GM10266 (cell line): ENCODE measurements at regions not wholly inside any gene's neighbourhood (a gene's known extent, or its start where the extent isn't known, plus 50 kb on each side); places are given as distances from the start of the nearest gene placed in this dataset.

Experiments used
- DNase-seq: peaks from one replicate; pipeline ENCODE4 v3.0.0; 2012; ENCODE audit errors: extremely low spot score
- TF ChIP-seq, protein P1 (sequence below): IDR thresholded peaks from 2 replicates; pipeline ENCODE4 v1.5.1; 2012; ENCODE audit warnings: mild to moderate bottlenecking, low read depth; ENCODE audit not compliant: control insufficient read depth, insufficient read depth; ENCODE audit errors: missing control alignments

DNA sequence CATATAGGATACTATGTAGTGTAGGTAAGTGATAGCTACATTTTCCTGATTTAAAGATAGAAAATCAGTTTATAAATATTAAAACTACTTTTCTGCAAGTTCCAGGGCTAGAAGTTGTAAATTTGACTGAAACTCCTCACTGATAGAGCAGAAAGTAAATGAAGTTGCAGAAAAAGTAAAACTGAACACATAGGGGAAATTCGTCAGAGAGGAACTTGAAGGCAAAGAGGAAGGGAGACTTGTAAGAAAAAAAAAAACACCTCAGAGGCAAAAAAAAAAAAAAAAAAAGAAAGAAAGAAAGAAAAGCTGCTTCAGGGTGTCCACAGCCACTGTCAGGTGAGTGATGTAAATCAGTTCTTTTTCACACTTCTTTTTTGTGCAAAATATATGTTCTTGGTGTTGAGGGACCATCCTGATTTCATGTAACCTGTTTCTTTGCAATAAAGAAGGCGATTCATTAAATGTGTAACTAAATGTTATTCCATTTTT is 336.2 kb upstream of the ZNF462 start:
- TF ChIP-seq, protein P1, sequence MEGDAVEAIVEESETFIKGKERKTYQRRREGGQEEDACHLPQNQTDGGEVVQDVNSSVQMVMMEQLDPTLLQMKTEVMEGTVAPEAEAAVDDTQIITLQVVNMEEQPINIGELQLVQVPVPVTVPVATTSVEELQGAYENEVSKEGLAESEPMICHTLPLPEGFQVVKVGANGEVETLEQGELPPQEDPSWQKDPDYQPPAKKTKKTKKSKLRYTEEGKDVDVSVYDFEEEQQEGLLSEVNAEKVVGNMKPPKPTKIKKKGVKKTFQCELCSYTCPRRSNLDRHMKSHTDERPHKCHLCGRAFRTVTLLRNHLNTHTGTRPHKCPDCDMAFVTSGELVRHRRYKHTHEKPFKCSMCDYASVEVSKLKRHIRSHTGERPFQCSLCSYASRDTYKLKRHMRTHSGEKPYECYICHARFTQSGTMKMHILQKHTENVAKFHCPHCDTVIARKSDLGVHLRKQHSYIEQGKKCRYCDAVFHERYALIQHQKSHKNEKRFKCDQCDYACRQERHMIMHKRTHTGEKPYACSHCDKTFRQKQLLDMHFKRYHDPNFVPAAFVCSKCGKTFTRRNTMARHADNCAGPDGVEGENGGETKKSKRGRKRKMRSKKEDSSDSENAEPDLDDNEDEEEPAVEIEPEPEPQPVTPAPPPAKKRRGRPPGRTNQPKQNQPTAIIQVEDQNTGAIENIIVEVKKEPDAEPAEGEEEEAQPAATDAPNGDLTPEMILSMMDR = no peak
- DNase-seq = no peak

DNA sequence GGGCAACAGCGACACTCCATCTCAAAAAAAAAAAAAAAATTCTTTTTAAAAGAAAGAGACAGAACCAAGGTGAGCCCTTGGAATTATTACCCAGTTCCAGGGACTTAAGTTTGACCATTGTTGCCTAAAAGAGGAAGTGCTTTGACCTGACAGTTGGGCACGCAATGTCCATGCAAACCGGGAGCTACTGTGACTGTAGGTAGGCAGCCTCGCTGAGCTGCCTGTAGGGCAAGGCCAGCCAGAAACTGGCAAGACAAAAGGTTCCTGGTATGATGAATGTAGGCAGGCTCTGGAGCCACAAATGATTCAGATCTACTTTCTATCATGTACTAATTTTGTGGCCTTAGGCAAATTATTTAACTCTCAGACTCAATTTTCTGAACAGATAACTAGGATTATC is 334.8 kb upstream of the ZNF462 start:
- TF ChIP-seq, protein P1 = no peak
- no peak for DNase-seq

DNA sequence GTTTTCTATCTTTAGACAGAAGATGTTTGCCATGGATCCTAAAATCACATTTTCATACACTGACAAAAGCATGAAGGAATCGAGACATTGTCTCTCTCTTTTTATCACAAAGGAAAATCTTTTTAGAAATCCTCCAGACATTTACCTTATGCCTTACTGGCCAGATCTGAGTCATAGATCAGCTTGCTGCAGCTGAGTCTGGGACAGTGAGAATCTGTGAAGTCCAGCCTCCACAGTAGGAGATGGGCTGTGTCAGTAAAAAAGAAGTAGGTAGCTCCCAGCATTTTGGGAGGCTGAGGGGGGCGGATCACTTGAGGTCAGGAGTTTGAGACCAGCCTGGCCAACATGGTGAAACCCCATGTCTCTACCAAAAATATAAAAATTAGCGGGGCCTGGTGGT is 333.4 kb upstream of the ZNF462 start:
- TF ChIP-seq, protein P1 = no peak
- DNase-seq = no peak

DNA sequence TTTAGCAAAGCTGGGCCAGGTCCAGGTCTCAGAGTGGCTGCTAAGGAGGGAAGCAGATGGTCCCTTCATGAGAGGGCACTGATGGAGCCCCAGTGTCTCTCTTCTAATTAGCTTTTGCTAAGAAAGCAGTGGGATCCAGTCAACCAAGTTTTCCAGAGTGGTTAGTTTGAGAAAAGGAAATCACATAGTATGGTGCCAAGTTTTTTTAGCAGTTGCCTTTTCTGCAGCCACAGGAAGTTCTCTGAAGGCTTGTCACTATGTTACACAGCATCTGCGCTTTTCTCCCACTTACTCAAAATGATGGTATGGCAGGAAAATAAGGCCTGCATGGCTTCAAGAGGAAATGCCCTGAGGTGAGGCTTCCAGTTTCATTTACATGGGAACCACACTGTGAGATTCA is 331.5 kb upstream of the ZNF462 start:
- DNase-seq = no peak

DNA sequence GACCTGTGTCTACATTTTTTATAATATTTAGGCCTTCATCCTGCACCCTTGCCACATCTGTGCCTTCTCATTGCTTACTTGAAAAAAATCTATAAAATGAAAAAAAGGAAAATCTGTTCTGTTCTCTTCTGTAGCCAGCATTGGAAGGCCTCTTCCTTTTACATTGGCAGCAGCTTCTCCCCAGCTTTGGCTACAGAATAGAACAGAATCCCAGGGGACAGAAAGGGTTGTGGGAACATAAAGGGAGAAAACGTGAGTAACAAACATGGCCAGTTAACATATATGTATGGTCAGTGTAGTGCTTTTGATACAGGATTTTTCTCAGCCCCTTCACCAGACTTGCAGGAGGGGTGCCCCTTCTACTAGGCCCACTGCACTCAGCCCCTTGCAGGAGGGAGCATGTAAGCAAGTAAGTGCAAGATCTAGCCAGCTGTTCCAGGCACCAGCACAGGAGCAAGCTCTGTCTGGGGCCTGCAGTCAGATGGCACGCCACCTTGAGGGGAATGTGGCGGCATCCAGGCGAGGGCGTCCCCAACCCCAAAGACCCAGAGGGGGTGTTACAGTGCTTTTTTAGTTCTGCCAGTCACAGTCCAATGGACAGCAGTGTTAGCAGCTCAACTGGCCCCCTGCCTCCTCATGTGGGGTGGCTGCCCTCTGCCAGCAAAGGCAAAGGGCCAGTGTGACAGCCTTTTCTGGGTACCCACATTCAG is 330.5 kb upstream of the ZNF462 start:
- TF ChIP-seq, protein P1 = no peak
- DNase-seq = no peak

More for the DNA sequence above, 331.5 kb upstream of the ZNF462 start:
- TF ChIP-seq, protein P1 = no peak

DNA sequence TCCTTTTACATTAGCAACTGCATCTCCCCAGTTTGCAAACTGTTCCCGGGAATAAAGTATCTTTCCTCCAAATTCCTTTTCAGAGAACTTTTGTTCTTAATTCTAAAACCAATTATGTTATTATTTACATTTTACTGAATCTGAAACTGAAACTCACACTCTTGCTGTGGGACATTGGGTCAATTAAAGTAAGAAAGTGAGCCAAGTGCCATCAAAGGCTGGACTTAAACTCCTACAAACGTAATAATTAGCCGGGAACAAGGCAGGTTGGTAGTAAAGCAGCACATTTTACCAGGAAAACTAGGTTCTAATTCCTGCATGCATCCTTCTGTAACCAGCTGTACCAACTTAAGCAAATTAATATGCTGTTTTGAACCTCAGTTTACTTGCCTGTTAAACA is 328.2 kb upstream of the ZNF462 start:
- TF ChIP-seq, protein P1 = no peak
- DNase-seq = no peak

DNA sequence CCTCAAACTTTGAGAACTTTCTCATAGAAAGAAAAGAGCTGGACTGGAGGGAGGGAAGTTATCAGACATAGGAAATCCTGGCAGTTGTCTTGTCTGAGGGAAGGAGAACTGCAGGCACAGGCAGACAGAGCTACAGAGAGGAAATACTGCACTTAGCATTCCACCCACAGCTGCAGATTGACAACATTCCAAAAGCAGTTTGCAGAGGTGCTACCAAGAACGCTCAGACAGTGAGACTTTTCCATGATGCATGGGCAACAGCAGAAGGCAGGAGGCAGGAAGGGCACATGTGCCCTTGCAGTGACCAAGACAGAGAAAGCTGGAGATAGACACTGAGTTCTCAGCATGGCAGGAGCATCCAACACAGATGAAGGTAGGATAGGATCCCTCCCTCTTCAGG is 327.5 kb upstream of the ZNF462 start:
- TF ChIP-seq, protein P1 = no peak
- DNase-seq = no peak
